BJ (cell line): ENCODE measurements at regions not wholly inside any gene's neighbourhood (a gene's known extent, or its start where the extent isn't known, plus 50 kb on each side); places are given as distances from the start of the nearest gene placed in this dataset.

Experiments used
- CTCF ChIA-PET: fragments of 350-600 bp; formaldehyde crosslinking; extraction: SDS; loops from one replicate; lab custom pipeline; 2021; ENCODE audit warnings: antibody characterized with exemption, inconsistent platforms; lab: Yijun Ruan, JAX
- POLR2A ChIA-PET: fragments of 300-600 bp; sonication (Branson Sonifier 250); formaldehyde crosslinking; extraction: SDS; loops from one replicate; lab custom pipeline; 2021; ENCODE audit warnings: antibody characterized with exemption; lab: Charles Lee
- DNase-seq: peaks from one replicate; pipeline ENCODE4 v3.0.0-alpha.2; 2011; ENCODE audit warnings: low read depth
- H3K27me3 ChIP-seq: 2 replicates; pipeline ENCODE4 v1.6.0; 2011; ENCODE audit warnings: low read length; ENCODE audit not compliant: control insufficient read depth, insufficient read depth
- H3K36me3 ChIP-seq: 2 replicates; pipeline ENCODE4 v1.5.1; 2011; ENCODE audit warnings: low read length; ENCODE audit not compliant: control insufficient read depth, insufficient read depth
- H3K4me3 ChIP-seq: 2 replicates; pipeline ENCODE4 v1.5.1; 2011; ENCODE audit warnings: low read depth, mild to moderate bottlenecking, control low read depth, low read length
- TF ChIP-seq, protein P1 (sequence below): IDR thresholded peaks from 2 replicates; pipeline ENCODE4 v1.5.1; 2011; ENCODE audit warnings: low read depth, mild to moderate bottlenecking, control low read depth, inconsistent platforms, low read length, moderate library complexity; ENCODE audit not compliant: insufficient read depth

DNA sequence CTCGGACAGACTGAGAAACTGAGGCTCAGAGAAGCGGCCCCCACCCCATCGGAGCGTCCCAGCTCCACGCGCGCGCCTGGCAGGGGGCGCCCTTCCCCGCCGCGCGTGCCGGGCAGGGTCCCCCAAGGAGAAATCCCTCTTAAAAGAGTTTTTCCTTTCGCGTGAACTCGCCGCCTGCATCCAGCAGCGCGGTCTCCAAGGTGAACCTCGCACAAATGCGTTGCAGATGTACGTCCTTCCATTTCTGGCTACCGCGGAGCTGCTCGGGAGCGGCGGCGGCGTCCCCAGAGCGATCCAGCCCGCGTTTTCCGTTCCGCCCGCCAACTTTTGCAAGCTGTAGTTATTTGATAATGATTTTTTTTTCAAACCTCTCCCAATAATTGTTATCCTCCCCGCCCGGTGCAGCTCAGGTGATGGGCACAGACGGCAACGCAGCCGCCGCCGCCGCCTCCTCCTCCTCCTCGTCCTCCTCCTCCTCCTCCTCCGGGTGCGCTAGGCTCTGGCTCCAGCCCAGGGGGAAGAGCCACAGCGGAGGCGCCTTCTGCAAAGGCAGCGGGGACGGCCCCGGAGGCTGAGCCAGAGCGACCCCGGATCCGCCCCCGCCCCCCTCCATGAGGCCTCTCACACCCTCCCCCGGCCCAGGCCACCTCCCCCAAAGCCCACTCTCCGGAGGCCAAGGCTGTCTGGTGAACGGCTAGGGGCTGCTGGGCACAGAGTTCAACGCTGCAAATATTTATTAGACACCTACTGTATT, 74.0 kb upstream of the CUX1 start:
- TF ChIP-seq, protein P1, sequence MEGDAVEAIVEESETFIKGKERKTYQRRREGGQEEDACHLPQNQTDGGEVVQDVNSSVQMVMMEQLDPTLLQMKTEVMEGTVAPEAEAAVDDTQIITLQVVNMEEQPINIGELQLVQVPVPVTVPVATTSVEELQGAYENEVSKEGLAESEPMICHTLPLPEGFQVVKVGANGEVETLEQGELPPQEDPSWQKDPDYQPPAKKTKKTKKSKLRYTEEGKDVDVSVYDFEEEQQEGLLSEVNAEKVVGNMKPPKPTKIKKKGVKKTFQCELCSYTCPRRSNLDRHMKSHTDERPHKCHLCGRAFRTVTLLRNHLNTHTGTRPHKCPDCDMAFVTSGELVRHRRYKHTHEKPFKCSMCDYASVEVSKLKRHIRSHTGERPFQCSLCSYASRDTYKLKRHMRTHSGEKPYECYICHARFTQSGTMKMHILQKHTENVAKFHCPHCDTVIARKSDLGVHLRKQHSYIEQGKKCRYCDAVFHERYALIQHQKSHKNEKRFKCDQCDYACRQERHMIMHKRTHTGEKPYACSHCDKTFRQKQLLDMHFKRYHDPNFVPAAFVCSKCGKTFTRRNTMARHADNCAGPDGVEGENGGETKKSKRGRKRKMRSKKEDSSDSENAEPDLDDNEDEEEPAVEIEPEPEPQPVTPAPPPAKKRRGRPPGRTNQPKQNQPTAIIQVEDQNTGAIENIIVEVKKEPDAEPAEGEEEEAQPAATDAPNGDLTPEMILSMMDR = peak; percentile 53
- CTCF ChIA-PET = interaction anchor here (0.6 to 2.7 kb wide), 12 partner anchors 9 to 527 kb away, joined by 3 to 14 read pairs (median 4); no protein-coding TSS in a partner anchor
- POLR2A ChIA-PET = no interaction called here
- H3K36me3 ChIP-seq = no peaks in the 10 kb centered on the region
- no peak for DNase-seq
- peaks cover 20% of the 10 kb centered on the region for H3K27me3 ChIP-seq
- H3K4me3 ChIP-seq = peak overlapping the region; percentile 45

DNA sequence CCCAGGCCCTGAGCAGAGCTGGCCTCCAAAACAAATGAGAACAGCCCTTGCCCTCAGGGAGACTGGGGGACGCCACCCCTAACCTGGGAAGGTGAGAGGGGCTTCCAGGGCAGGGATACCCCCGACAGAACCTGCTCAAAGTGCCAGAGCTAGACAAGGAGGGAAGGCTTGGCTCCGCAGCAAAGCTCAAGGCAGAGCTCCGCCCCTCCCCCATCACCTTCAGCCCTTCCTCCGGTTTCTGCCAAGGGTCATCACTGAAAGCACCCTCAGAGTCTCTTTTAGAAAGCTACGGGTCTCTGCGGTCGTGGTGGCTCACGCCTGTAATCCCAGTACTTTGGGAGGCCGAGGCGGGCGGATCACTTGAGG, 73.4 kb upstream of the CUX1 start:
- no peak overlapping the region; the same call in 1 of the 2 replicates for H3K4me3 ChIP-seq
- CTCF ChIA-PET = interaction anchor here (0.6 to 2.7 kb wide), 11 partner anchors 9 to 526 kb away, joined by 3 to 14 read pairs (median 4); no protein-coding TSS in a partner anchor

DNA sequence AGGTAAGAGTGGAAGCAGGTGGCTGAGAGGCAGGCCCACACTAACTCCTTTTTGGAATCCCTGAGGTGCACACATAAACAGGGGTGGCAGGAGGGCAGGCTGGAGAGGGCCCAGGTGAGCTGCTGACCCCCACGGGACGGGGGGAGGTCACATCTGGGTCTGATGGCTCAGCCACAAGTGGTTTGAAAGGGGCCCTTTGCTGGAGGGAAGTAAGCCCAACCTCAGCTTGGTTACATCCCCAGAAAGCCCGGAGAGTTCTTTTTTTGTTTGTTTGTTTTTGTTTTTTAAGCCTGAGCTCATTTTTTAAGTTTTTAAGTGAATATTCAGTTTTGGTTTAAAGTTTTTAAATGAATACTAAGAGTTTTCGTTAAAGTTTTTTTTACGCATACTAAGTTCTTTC, 72.8 kb upstream of the CUX1 start:
- no peak for DNase-seq
- TF ChIP-seq, protein P1 = no peak
- H3K36me3 ChIP-seq = no peaks in the 10 kb centered on the region
- POLR2A ChIA-PET = no interaction called here
- H3K27me3 ChIP-seq = peaks cover 17% of the 10 kb centered on the region
- CTCF ChIA-PET = interaction anchor here (1.3 to 2.7 kb wide), 2 partner anchors 8 to 27 kb away, joined by 4 to 14 read pairs; no protein-coding TSS in a partner anchor
- H3K4me3 ChIP-seq = no peak overlapping the region

More for the DNA sequence above, 73.4 kb upstream of the CUX1 start:
- TF ChIP-seq, protein P1 = no peak
- POLR2A ChIA-PET = no interaction called here
- H3K27me3 ChIP-seq = peaks cover 20% of the 10 kb centered on the region
- H3K36me3 ChIP-seq = no peaks in the 10 kb centered on the region
- DNase-seq = no peak

DNA sequence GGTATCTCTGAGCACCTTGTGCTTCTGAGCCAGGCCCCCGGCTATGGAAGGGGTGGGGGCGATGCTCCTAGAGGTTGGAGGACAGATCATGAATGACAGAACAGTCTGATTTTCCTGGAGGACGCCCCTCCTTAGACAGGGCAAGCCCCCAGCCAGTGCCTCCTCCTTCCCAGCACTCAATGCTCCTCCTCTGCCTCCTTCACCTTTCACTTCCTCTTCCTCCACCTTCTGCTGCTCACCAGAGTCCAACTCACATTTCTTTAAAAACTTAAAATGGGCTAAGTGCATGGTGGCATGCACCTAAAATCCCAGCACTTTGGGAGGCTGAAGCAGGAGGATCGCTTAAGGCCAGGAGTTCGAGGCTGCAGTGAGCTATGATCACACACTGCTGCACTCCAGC, 71.1 kb upstream of the CUX1 start:
- H3K27me3 ChIP-seq = peaks cover 17% of the 10 kb centered on the region
- H3K4me3 ChIP-seq = no peak overlapping the region
- H3K36me3 ChIP-seq = no peaks in the 10 kb centered on the region
- no peak for DNase-seq
- TF ChIP-seq, protein P1 = no peak
- POLR2A ChIA-PET = no interaction called here
- CTCF ChIA-PET = no interaction called here

DNA sequence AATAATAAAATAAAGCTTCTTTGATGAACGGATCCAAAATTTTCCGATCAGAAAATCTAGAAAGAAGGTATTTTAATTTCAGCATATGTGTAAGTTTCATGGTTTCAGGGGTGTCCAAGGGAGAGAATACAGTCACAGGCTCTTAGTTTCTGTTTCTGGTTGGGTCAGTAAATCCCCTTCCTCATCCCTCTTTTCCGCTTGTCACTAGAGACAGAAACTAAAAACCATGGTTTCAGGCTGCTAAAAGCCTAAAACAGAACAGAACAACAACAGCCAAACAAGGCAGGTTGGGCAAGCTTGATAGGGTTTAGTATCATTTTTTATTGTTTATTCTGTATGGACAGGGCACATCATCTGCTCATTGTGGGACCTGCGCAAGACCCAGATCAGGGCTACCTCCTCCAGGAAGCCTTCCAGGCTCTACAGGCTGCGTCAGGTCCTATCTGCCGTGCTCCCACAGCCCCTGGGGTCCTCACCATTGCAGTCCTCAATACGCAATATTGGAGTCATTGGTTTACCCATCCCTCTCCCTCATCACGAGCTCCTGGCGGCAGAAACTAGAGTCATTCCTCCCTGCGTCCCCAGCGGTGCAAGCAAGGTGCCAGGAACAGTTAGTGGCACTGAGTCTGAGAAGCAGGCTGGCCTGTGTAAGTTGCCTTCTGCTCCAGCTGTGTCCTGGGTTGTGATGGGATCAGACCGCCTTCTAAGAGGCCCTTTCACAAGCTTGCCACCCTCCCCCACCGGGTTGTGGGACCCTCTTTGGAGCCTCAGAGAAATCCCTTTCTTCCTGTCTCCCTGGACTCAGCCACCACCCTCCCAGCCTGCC, 70.2 kb upstream of the CUX1 start:
- TF ChIP-seq, protein P1 = no peak
- ChIA-PET POLR2A (no interaction called here), CTCF (interaction anchor here (0.6 kb wide), 1 partner anchor 383 kb away, joined by 3 read pairs; no protein-coding TSS in a partner anchor)
- DNase-seq = no peak
- no peaks in the 10 kb centered on the region for H3K36me3 ChIP-seq
- no peak overlapping the region for H3K4me3 ChIP-seq
- peaks cover 14% of the 10 kb centered on the region for H3K27me3 ChIP-seq
